Esophagus (tissue), 2 donors: ENCODE measurements at regions not wholly inside any gene's neighbourhood (a gene's known extent, or its start where the extent isn't known, plus 50 kb on each side); places are given as distances from the start of the nearest gene placed in this dataset.
"Not testable (repeated sequence)": the region's sequence is repeated elsewhere in the genome, so short reads cannot be mapped to it uniquely, and the experiment has no call there.

ENCODE experiments used
- H3K27ac ChIP-seq, 2 donors: one replicate each; pipeline ENCODE4 v1.5.1; 2013; ENCODE audit warnings: low read depth in 2 of 2, mild to moderate bottlenecking in 2 of 2, inconsistent platforms in 1 of 2, low read length in 1 of 2, moderate library complexity in 1 of 2
- H3K27me3 ChIP-seq, 2 donors: one replicate each; pipeline ENCODE4 v1.6.1; 2013; ENCODE audit warnings: low read length in 2 of 2, control low read depth in 1 of 2, mild to moderate bottlenecking in 1 of 2; ENCODE audit not compliant: insufficient read depth in 2 of 2, control insufficient read depth in 1 of 2
- H3K36me3 ChIP-seq, 2 donors: one replicate each; pipeline ENCODE4 v1.6.1; 2013; ENCODE audit warnings: low read length in 1 of 2; ENCODE audit not compliant: control insufficient read depth in 2 of 2, insufficient read depth in 2 of 2
- H3K4me1 ChIP-seq, 2 donors: one replicate each; pipeline ENCODE4 v1.6.1; 2013; ENCODE audit warnings: low read length in 1 of 2; ENCODE audit not compliant: control insufficient read depth in 2 of 2, insufficient read depth in 2 of 2
- H3K4me3 ChIP-seq, 2 donors: one replicate each; pipeline ENCODE4 v1.5.1; 2013; ENCODE audit warnings: low read length in 2 of 2, mild to moderate bottlenecking in 2 of 2, low read depth in 1 of 2, moderate library complexity in 1 of 2
- H3K9me3 ChIP-seq, 2 donors: one replicate each; pipeline ENCODE4 v1.6.1; 2013; ENCODE audit warnings: mild to moderate bottlenecking in 2 of 2, low read depth in 1 of 2, low read length in 1 of 2, moderate library complexity in 1 of 2; ENCODE audit not compliant: control insufficient read depth in 2 of 2, insufficient read depth in 1 of 2
- WGBS, 2 donors: extraction: QIAGEN DNeasy Blood & Tissue Kit; methylation state at CpG; one replicate each; pipeline ENCODE4 v1.1.7; 2013; 5-methylcytosine and 5-hydroxymethylcytosine counted together
- donor health status: healthy with polysubstance abuse.
- donor health status: Bipolar disorder and iron deficiency.

GRCh38 chr13:53276265-53276664 is 247.7 kb downstream of the OLFM4 start:
- H3K27ac ChIP-seq, result no peak overlapping the region
- no peaks in the 10 kb centered on the region for H3K27me3 ChIP-seq
- WGBS, 2 donors, result 24 to 33% methylated on average over 2 of the region's 2 CpGs

DNA sequence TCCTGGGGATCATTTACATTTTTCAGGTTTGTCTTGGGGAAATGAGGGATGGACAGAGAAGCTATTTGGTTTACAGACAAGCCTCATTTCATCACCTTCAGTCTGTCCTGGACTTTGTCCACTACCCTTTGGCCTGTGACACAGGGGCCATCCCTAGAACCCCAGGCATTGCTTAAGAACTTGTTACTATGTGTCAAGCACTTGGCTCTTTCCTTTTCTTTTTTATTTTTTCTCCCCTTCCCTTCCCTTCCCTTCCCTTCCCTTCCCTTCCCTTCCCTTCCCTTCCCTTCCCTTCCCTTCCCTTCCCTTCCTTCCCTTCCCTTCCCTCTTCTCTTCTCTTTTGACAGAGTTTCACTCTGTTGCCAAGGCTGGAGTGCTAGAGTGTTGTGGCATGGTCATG is 253.1 kb downstream of the OLFM4 start:
- peaks cover 0 to 2% of the 10 kb centered on the region in 2 donors for H3K27me3 ChIP-seq
- H3K4me1 ChIP-seq, result no peaks in the 10 kb centered on the region
- no peaks in the 10 kb centered on the region for H3K9me3 ChIP-seq
- no peaks in the 10 kb centered on the region for H3K36me3 ChIP-seq
- H3K27ac ChIP-seq, result no peak overlapping the region
- H3K4me3 ChIP-seq, result no peak overlapping the region

More at GRCh38 chr13:53276265-53276664, 247.7 kb downstream of the OLFM4 start:
- H3K4me1 ChIP-seq, result no peaks in the 10 kb centered on the region
- H3K9me3 ChIP-seq, result no peaks in the 10 kb centered on the region
- no peak overlapping the region for H3K4me3 ChIP-seq
- H3K36me3 ChIP-seq, result no peaks in the 10 kb centered on the region

- Histone ChIP-seq H3K4me1 (no peaks in the 10 kb centered on the region), H3K27me3 (peaks cover 0 to 2% of the 10 kb centered on the region in 2 donors), H3K9me3 (peaks cover 0 to 2% of the 10 kb centered on the region in 2 donors), H3K27ac (no peak overlapping the region), H3K4me3 (no peak overlapping the region), H3K36me3 (no peaks in the 10 kb centered on the region)
- WGBS, 2 donors, result 72 to 79% methylated on average over 7 of the region's 7 CpGs
Observed at GRCh38 chr13:53285896-53286430, 257.4 kb downstream of the OLFM4 start.

GRCh38 chr13:53298396-53298795 is 269.8 kb downstream of the OLFM4 start:
- no peak overlapping the region for H3K4me3 ChIP-seq
- no peaks in the 10 kb centered on the region for H3K36me3 ChIP-seq
- H3K4me1 ChIP-seq, result no peaks in the 10 kb centered on the region
- no peaks in the 10 kb centered on the region for H3K9me3 ChIP-seq
- H3K27ac ChIP-seq, result no peak overlapping the region
- no peaks in the 10 kb centered on the region for H3K27me3 ChIP-seq
- WGBS, 2 donors, result 84 to 90% methylated on average over 1 of the region's 1 CpG

DNA sequence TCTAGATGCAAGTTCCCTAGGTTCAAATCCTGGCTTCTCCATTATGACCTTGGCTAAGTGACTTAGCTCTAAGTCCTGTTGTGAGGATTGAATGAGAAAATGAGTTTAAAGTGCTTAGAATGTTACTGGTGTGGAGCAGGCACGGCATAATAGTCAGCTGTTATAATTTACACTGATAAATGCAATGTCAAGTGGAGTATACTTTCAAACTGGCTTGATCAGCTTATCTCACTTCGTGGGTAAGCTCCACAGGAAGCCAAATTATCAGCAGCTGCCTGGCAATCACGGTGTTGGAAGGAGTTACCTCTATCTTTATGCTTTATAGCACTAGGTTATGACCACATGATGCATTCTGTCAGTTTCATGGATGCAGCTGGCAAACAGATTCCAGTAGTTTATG is 272.8 kb downstream of the OLFM4 start:
- H3K4me3 ChIP-seq, result no peak overlapping the region
- H3K9me3 ChIP-seq, result no peaks in the 10 kb centered on the region
- H3K4me1 ChIP-seq, result no peaks in the 10 kb centered on the region
- H3K27ac ChIP-seq, result no peak overlapping the region
- H3K27me3 ChIP-seq, result no peaks in the 10 kb centered on the region
- H3K36me3 ChIP-seq, result no peaks in the 10 kb centered on the region
- 19 to 21% methylated on average over 3 of the region's 3 CpGs for WGBS, 2 donors

DNA sequence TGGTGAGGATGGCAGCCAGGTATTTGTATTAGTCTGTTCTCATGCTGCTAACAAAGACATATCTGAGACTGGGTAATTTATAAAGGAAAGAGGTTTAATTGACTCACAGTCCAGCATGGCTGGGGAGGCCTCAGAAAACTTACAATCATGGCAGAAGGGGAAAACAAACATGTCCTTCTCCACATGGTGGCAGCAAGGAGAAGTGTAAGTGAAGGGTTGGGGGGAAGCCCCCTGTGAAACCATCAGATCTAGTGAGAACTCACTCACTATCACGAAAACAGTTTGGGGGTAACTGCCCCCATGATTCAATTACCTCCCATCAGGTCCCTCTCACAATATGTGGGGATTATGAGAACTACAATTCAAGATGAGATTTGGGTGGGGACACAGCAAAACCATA is 276.8 kb downstream of the OLFM4 start:
- not testable (repeated sequence) for H3K27me3 ChIP-seq, H3K4me3 ChIP-seq, H3K4me1 ChIP-seq, H3K9me3 ChIP-seq, H3K36me3 ChIP-seq, H3K27ac ChIP-seq
- WGBS, 2 donors, result 84 to 86% methylated on average over 1 of the region's 1 CpG

DNA sequence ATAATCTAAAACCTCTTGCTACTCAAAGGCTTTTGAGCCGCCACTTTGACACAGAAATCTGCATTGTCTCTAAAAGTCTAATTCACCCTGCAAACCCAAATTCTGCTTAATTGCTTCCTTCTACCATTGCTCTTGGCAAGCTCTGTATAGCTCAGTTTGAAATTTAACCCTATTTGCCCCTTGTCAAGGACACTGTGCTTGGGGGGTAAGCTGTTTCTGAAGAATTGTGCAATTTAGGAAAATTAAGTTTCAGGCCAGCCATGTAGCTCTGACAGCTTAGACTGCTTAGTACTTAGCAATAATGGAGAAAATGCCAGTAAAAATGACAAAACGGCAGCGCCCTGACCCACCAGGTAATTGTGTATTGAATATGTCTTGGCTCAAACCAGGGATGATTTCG is 282.2 kb downstream of the OLFM4 start:
- Histone ChIP-seq H3K27me3 (no peaks in the 10 kb centered on the region), H3K27ac (no peak overlapping the region), H3K4me3 (no peak overlapping the region), H3K36me3 (no peaks in the 10 kb centered on the region), H3K4me1 (no peaks in the 10 kb centered on the region), H3K9me3 (no peaks in the 10 kb centered on the region)
- WGBS, 2 donors, result 73 to 79% methylated on average over 4 of the region's 4 CpGs

GRCh38 chr13:53311561-53311960 is 282.9 kb downstream of the OLFM4 start:
- H3K27me3 ChIP-seq, result no peaks in the 10 kb centered on the region
- no peak overlapping the region for H3K27ac ChIP-seq
- no peaks in the 10 kb centered on the region for H3K36me3 ChIP-seq
- no peaks in the 10 kb centered on the region for H3K4me1 ChIP-seq
- no peaks in the 10 kb centered on the region for H3K9me3 ChIP-seq
- 37 to 40% methylated on average over 1 of the region's 1 CpG for WGBS, 2 donors
- H3K4me3 ChIP-seq, result no peak overlapping the region

DNA sequence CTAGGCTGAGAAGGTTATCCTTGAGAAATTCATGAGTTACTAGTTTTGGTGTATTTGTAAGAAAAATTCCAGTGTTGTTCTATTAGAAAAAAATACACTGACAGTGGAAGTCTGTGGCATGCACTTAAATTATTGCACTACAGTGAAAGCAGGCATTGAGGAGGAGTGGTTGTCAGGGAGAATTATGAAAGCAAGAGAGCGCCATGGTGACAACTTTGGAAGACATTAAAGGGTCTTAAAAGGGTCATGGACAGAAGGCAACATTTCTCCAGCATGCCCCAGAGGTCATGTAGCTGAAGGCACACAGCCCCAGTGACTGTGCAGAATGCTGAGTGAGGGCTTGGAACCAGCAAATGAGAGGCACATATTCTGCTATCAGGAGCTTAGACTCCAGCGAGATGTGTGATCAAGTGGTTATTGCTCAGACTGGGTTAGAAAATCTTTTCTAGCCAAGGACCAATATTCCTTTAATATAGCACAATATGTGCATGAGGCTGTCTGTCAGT is 292.7 kb downstream of the OLFM4 start:
- Histone ChIP-seq H3K4me3 (no peak overlapping the region), H3K27me3 (no peaks in the 10 kb centered on the region), H3K27ac (no peak overlapping the region), H3K4me1 (no peaks in the 10 kb centered on the region), H3K36me3 (no peaks in the 10 kb centered on the region), H3K9me3 (no peaks in the 10 kb centered on the region)
- 70 to 72% methylated on average over 2 of the region's 2 CpGs for WGBS, 2 donors

DNA sequence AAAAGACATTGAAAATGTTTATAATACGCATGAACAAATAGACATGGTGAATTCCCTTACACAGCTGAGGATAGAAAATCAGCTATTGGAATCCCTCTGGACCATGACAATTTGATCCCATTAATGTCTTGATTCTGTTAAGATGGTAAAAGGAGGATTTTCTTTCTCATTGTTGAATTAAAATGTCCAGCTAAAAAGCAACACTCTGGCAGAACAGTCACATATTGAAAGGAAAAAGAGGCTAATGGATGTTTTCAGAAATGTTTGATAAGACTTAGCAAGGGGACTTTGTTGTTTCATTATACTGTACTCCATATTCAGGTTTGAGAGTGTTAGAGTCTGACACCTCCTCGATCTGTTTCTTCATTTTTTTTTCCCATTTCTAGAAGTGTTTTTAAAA is 296.0 kb downstream of the OLFM4 start:
- Histone ChIP-seq H3K4me1 (no peaks in the 10 kb centered on the region), H3K4me3 (no peak overlapping the region), H3K27me3 (no peaks in the 10 kb centered on the region), H3K36me3 (no peaks in the 10 kb centered on the region), H3K27ac (no peak overlapping the region), H3K9me3 (no peaks in the 10 kb centered on the region)
- 64% methylated on average over 2 of the region's 2 CpGs for WGBS, 2 donors
